Astrocyte (in vitro differentiated cells and primary cell): ENCODE measurements at regions not wholly inside any gene's neighbourhood (a gene's known extent, or its start where the extent isn't known, plus 50 kb on each side); places are given as distances from the start of the nearest gene placed in this dataset.
"Not testable (repeated sequence)": the region's sequence is repeated elsewhere in the genome, so short reads cannot be mapped to it uniquely, and the experiment has no call there.

Experiments
- EZH2 ChIP-seq: IDR thresholded peaks from 2 replicates; pipeline ENCODE4 v1.6.1; 2012; ENCODE audit warnings: mild to moderate bottlenecking, low read length, inconsistent platforms; ENCODE audit not compliant: insufficient read depth
- TF ChIP-seq, protein P1 (sequence below): IDR thresholded peaks from 2 replicates; pipeline ENCODE4 v1.5.1; 2011; ENCODE audit warnings: low read depth, mild to moderate bottlenecking, inconsistent platforms, low read length, moderate library complexity; ENCODE audit not compliant: insufficient read depth

DNA sequence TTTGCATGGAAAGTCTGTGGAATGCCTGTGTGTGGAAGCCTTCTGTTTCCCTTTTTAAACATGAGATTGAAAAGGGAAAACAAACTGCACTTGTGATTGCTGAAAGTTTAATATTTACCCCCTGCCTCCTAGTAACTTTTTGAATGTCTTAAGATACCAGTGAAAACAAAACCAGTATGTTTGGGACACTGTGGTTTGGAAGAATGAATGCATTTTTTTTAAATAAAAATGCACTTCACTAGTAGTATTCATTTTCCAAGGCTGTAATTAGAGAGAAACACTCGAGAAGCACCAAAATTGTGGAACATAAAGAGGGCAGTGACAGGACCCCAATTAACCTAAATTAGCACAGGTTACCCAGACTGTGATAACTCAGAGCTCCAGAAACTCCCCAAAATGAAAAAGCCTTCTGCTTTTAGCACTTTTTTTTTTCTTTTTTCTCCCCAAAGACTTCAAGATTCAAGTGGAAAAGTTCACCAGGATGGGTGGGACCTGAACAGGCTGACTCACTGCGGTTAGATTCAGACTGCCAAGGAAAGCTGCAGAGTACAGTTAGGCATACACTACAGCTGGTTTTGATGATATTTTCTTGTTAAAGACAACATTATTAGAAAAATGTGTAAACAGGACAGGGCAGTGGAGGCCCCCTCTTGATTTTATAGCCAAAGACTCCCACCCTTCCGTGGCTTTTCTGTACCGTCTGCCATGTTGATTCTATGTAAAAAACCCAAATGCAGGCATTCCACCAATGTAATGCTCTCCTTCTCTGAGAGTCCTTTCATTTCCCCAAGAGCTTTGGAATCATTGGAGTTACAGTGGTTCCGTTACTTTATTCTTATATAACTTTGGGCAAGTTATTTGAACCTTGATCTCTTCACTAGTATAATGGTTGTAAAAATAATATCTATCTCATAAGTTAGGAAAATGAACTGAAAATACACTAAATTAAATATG is 151.8 kb upstream of the NBPF9 start:
- TF ChIP-seq, protein P1, sequence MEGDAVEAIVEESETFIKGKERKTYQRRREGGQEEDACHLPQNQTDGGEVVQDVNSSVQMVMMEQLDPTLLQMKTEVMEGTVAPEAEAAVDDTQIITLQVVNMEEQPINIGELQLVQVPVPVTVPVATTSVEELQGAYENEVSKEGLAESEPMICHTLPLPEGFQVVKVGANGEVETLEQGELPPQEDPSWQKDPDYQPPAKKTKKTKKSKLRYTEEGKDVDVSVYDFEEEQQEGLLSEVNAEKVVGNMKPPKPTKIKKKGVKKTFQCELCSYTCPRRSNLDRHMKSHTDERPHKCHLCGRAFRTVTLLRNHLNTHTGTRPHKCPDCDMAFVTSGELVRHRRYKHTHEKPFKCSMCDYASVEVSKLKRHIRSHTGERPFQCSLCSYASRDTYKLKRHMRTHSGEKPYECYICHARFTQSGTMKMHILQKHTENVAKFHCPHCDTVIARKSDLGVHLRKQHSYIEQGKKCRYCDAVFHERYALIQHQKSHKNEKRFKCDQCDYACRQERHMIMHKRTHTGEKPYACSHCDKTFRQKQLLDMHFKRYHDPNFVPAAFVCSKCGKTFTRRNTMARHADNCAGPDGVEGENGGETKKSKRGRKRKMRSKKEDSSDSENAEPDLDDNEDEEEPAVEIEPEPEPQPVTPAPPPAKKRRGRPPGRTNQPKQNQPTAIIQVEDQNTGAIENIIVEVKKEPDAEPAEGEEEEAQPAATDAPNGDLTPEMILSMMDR = not testable (repeated sequence)
- not testable (repeated sequence) for TF ChIP-seq EZH2
